ENCODE measurements at regions not wholly inside any gene's neighbourhood (a gene's known extent, or its start where the extent isn't known, plus 50 kb on each side); places are given as distances from the start of the nearest gene placed in this dataset.

GRCh38 chr14:30417121-30417520 lies 141.8 kb upstream of the G2E3 start:
- Histone ChIP-seq H3K14ac (ENCODE audit: insufficient read depth, low read length) (no peak overlapping the region), H3T11ph (ENCODE audit: low read length) (no peak overlapping the region), H3K79me1 (ENCODE audit: insufficient read depth, low read depth, low read length, poor library complexity, severe bottlenecking) (no peaks in the 10 kb centered on the region), H3K9me3 (ENCODE audit: control insufficient read depth, low read depth, low read length) (no peaks in the 10 kb centered on the region), H2BK5ac (ENCODE audit: insufficient read length, low read length) (no peak overlapping the region), H3K56ac (ENCODE audit: insufficient read length, low read depth, low read length) (no peak overlapping the region), H3K4ac (ENCODE audit: low read depth, low read length) (no peak overlapping the region), H3K23ac (ENCODE audit: insufficient read length, low read depth, low read length) (no peak overlapping the region), H2AK5ac (ENCODE audit: insufficient read length, low read length) (no peak overlapping the region), H4K8ac (replicated peaks; ENCODE audit: insufficient read length, low read depth, low read length) (no peak overlapping the region), H3K18ac (ENCODE audit: insufficient read length, low read depth, low read length) (no peak overlapping the region), H4K91ac (ENCODE audit: insufficient read length, low read depth, low read length) (no peak overlapping the region), H3K23me2 (ENCODE audit: insufficient read length, low read depth, low read length, poor library complexity, severe bottlenecking) (no peaks in the 10 kb centered on the region), H3K9ac (ENCODE audit: extremely low read depth, insufficient read length, low read length) (no peak overlapping the region), H3K4me1 (ENCODE audit: insufficient read depth, low read length) (no peaks in the 10 kb centered on the region), H4K20me1 (ENCODE audit: control insufficient read depth, insufficient read depth, insufficient read length) (no peaks in the 10 kb centered on the region), H3K27me3 (ENCODE audit: insufficient read depth, low read length) (no peaks in the 10 kb centered on the region), H2BK15ac (ENCODE audit: low read depth, low read length) (no peak overlapping the region), H3K79me2 (ENCODE audit: insufficient read depth, low read length) (no peaks in the 10 kb centered on the region), H2AFZ (ENCODE audit: low read length) (no peak overlapping the region), H2BK20ac (ENCODE audit: low read depth, low read length, poor library complexity, severe bottlenecking) (no peak overlapping the region), H2BK12ac (ENCODE audit: insufficient read length, low read depth, low read length) (no peak overlapping the region), H2BK120ac (ENCODE audit: low read depth, low read length, poor library complexity, severe bottlenecking) (no peak overlapping the region), H4K5ac (ENCODE audit: insufficient read length, low read depth, low read length) (no peak overlapping the region), H3K4me2 (ENCODE audit: insufficient read depth, insufficient read length, low read length) (no peak overlapping the region), H3K27ac (ENCODE audit: insufficient read length, low read depth, low read length) (no peak overlapping the region)
- peaks cover 0 to 6% (median 2%) of the 10 kb centered on the region in 3 experiments; a peak in 4 of 7 replicates for H3K36me3 Mint-ChIP-seq (ENCODE audit: insufficient read depth in 1 of 3, low read depth in 3 of 3)
- H3K4me3 Mint-ChIP-seq: no peak overlapping the region
- H3K4me1 Mint-ChIP-seq: peaks cover 6 to 7% of the 10 kb centered on the region in 2 experiments
- peaks cover 10 to 11% of the 10 kb centered on the region in 2 experiments; a peak in 4 of 5 replicates for H3K9me3 Mint-ChIP-seq
- no peak for DNase-seq
- no peaks in the 10 kb centered on the region for H3K27me3 Mint-ChIP-seq (ENCODE audit: low read depth)
- no peak overlapping the region for H3K27ac Mint-ChIP-seq
- no peak for TF ChIP-seq CTCF (conservative IDR thresholded peaks at IDR 0.05)
- WGBS (ENCODE audit: extremely low coverage, insufficient read length, low lambda C conversion rate): no CpG with 5 or more reads among the region's 1 CpG

All from H9 (cell line).